ENCODE measurements at regions not wholly inside any gene's neighbourhood (a gene's known extent, or its start where the extent isn't known, plus 50 kb on each side); places are given as distances from the start of the nearest gene placed in this dataset.
"Not testable (repeated sequence)": the region's sequence is repeated elsewhere in the genome, so short reads cannot be mapped to it uniquely, and the experiment has no call there.

GRCh38 chr6:74568861-74569260, 637.0 kb downstream of the COL12A1 start:
- peak; percentile 29 for DNase-seq

GRCh38 chr6:74567923-74568290, 637.9 kb downstream of the COL12A1 start:
- DNase-seq: not testable (repeated sequence)

- DNase-seq: no peak
These were observed 638.5 kb downstream of the COL12A1 start for GRCh38 chr6:74567281-74567922.

GRCh38 chr6:74557236-74557635, 648.6 kb downstream of the COL12A1 start:
- no peak for DNase-seq

GRCh38 chr6:74554041-74554440, 651.8 kb downstream of the COL12A1 start:
- DNase-seq: no peak

GRCh38 chr6:74551896-74552295, 654.0 kb downstream of the COL12A1 start:
- DNase-seq: no peak

- no peak for DNase-seq
These were observed 655.0 kb downstream of the COL12A1 start for GRCh38 chr6:74550821-74551220.

- no peak for DNase-seq
These were observed 656.1 kb downstream of the COL12A1 start for GRCh38 chr6:74549746-74550145.

- peak; percentile 23 for DNase-seq
These were observed 671.2 kb downstream of the COL12A1 start for GRCh38 chr6:74534465-74535211.

GRCh38 chr6:74519163-74519562, 686.7 kb downstream of the COL12A1 start:
- no peak for DNase-seq

- no peak for DNase-seq
These were observed 687.8 kb downstream of the COL12A1 start for GRCh38 chr6:74518035-74518434.

- DNase-seq: no peak
These were observed 695.0 kb downstream of the COL12A1 start for GRCh38 chr6:74510878-74511277.

GRCh38 chr6:74507649-74508048, 698.2 kb downstream of the COL12A1 start:
- DNase-seq: no peak

GRCh38 chr6:74505391-74505790, 700.5 kb downstream of the COL12A1 start:
- no peak for DNase-seq

- DNase-seq: no peak
These were observed 700.9 kb downstream of the COL12A1 start for GRCh38 chr6:74504941-74505340.

GRCh38 chr6:74492587-74492986, 713.3 kb downstream of the COL12A1 start:
- DNase-seq: no peak

GRCh38 chr6:74491844-74492374, 713.9 kb downstream of the COL12A1 start:
- DNase-seq: no peak

GRCh38 chr6:74488726-74489125, 717.1 kb downstream of the COL12A1 start:
- DNase-seq: not testable (repeated sequence)

GRCh38 chr6:74482180-74482579, 723.7 kb downstream of the COL12A1 start:
- DNase-seq: no peak

- DNase-seq: no peak
These were observed 725.3 kb downstream of the COL12A1 start for GRCh38 chr6:74480561-74480960.

GRCh38 chr6:74479960-74480359, 725.9 kb downstream of the COL12A1 start:
- DNase-seq: no peak

- DNase-seq: no peak
These were observed 726.4 kb downstream of the COL12A1 start for GRCh38 chr6:74479420-74479819.

GRCh38 chr6:74474046-74474445, 731.8 kb downstream of the COL12A1 start:
- DNase-seq: not testable (repeated sequence)

- DNase-seq: not testable (repeated sequence)
These were observed 737.3 kb downstream of the COL12A1 start for GRCh38 chr6:74468552-74468951.
